WERI-Rb-1 (cell line): ENCODE measurements at regions not wholly inside any gene's neighbourhood (a gene's known extent, or its start where the extent isn't known, plus 50 kb on each side); places are given as distances from the start of the nearest gene placed in this dataset.

Experiments used
- DNase-seq: peaks from one replicate; pipeline ENCODE4 v3.0.0-alpha.2; 2020
- H3K27ac ChIP-seq: fragments of 250-450 bp; sonication (Bioruptor Pico); 2 replicates; pipeline ENCODE4 v1.5.1; 2020; ENCODE audit warnings: mild to moderate bottlenecking, moderate library complexity
- H3K27me3 ChIP-seq: fragments of 250-450 bp; sonication (Bioruptor Pico); 2 replicates; pipeline ENCODE4 v1.5.1; 2021; ENCODE audit warnings: mild to moderate bottlenecking, low read depth, moderate library complexity; ENCODE audit not compliant: insufficient read depth, severe bottlenecking
- H3K36me3 ChIP-seq: fragments of 250-450 bp; sonication (Bioruptor Pico); 2 replicates; pipeline ENCODE4 v1.5.1; 2020; ENCODE audit warnings: mild to moderate bottlenecking, moderate library complexity
- H3K4me3 ChIP-seq: 2 replicates; pipeline ENCODE4 v1.5.1; 2011; ENCODE audit warnings: low read depth, mild to moderate bottlenecking, control low read depth, low read length
- H3K9me3 ChIP-seq: fragments of 250-450 bp; sonication (Bioruptor Pico); 2 replicates; pipeline ENCODE4 v1.5.1; 2021; ENCODE audit warnings: mild to moderate bottlenecking, moderate library complexity; ENCODE audit not compliant: severe bottlenecking
- TF ChIP-seq, protein P1 (sequence below): IDR thresholded peaks from 2 replicates; pipeline ENCODE4 v1.5.1; 2011; ENCODE audit warnings: low read depth, mild to moderate bottlenecking, control low read depth, inconsistent platforms, low read length

DNA sequence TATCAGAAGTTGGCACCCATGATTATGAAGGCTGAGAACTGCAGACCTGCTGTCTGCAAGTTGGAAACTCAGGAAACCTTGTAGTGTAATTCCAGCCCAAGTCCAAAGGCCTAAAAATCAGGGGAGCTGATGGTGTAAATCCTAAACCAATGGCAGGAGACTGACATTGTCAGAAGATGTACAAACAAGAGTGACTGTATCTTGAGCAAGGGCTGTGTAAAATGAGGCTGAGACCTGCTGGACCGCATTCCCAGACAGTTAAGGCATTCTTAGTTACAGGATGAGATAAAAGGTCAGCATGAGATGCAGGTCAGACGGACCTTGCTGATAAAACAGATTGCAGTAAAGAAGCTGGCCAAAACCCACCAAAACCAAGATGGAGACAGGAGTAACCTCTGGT lies 147.7 kb downstream of the COG6 start:
- H3K27me3 ChIP-seq, result no peaks in the 10 kb centered on the region
- DNase-seq, result no peak
- H3K4me3 ChIP-seq, result no peak overlapping the region
- TF ChIP-seq, protein P1, sequence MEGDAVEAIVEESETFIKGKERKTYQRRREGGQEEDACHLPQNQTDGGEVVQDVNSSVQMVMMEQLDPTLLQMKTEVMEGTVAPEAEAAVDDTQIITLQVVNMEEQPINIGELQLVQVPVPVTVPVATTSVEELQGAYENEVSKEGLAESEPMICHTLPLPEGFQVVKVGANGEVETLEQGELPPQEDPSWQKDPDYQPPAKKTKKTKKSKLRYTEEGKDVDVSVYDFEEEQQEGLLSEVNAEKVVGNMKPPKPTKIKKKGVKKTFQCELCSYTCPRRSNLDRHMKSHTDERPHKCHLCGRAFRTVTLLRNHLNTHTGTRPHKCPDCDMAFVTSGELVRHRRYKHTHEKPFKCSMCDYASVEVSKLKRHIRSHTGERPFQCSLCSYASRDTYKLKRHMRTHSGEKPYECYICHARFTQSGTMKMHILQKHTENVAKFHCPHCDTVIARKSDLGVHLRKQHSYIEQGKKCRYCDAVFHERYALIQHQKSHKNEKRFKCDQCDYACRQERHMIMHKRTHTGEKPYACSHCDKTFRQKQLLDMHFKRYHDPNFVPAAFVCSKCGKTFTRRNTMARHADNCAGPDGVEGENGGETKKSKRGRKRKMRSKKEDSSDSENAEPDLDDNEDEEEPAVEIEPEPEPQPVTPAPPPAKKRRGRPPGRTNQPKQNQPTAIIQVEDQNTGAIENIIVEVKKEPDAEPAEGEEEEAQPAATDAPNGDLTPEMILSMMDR, result no peak
- no peaks in the 10 kb centered on the region for H3K36me3 ChIP-seq
- no peak overlapping the region for H3K27ac ChIP-seq
- H3K9me3 ChIP-seq, result no peaks in the 10 kb centered on the region

DNA sequence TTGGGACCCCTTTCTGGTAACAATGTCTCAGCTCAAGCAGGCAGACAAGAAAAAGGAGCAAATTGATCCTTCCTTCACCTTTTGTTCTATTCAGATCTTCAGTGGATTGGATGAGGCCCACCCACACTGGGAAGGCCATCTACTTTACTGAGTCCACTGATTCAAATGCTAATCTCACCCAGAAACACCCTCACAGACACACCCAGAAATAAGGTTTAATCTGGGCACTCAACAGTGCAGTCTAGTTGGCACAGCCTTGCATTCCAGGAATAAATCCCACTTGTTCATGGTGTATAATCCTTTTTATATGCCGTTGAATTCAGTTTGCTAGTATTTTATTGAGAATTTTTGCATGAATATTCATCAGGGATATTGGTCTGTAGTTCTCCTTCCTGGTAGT lies 148.4 kb downstream of the COG6 start:
- DNase-seq, result no peak
- H3K27ac ChIP-seq, result no peak overlapping the region
- no peaks in the 10 kb centered on the region for H3K27me3 ChIP-seq
- H3K9me3 ChIP-seq, result no peaks in the 10 kb centered on the region
- no peak overlapping the region for H3K4me3 ChIP-seq
- H3K36me3 ChIP-seq, result no peaks in the 10 kb centered on the region
- TF ChIP-seq, protein P1, result no peak

DNA sequence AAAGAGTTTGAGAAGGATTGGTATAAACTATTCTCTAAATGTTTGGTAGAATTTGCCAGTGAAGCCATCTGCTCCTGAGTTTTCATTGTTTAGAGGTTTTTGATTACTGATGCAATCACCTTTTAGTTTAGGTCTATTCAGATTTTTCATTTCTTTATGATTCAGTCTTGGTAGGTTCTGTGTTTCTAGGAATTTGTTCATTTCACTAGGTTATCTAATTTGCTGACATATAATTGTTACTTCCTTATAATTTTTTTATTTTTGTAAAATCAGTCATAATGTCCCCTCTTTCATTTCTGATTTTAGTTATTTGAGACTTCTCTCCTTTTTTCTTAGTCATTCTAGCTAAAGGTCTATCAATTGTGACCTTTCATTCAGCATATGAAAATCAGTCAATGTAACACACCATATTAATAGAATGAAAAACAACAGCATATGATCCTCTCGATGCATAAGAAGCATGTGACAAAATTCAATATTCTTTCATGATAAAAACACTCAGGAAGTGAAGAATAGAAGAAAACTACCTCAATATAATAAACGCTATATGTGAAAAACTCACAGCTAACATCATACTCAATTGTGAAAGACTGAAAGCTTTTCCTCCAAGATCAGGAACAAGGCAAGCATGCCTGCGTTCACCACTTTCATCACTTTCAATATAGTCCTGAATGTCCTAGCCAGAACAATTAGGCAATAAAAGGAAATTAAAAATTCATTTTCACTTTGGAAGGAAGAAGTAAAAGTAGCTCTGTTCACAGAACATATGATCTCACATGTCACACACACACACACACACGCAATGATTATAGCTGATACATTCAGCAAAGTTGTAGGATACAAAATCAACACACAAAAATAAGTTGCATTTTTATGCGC lies 149.1 kb downstream of the COG6 start:
- DNase-seq, result no peak
- no peaks in the 10 kb centered on the region for H3K27me3 ChIP-seq
- H3K27ac ChIP-seq, result no peak overlapping the region
- no peaks in the 10 kb centered on the region for H3K36me3 ChIP-seq
- H3K9me3 ChIP-seq, result no peaks in the 10 kb centered on the region
- TF ChIP-seq, protein P1, result no peak
- no peak overlapping the region for H3K4me3 ChIP-seq

DNA sequence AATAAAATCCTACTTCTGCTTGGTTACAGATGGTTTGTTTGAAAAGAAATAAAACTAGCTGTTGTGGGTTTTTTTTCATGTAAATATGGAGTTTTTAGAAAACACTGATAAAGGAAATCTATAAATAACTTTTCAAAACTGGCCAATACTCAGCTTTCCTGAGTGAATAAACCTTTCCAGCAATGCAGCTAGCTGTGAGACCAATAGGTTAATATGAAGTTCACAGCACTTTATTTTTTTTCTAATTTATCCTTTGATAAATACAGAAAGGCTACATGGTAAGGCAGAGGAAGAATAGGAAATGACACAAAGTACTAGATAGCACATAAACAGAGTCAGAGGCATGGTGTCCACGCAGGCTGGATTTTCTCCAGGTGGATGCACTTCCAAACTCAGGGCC lies 154.0 kb downstream of the COG6 start:
- H3K27ac ChIP-seq, result no peak overlapping the region
- H3K9me3 ChIP-seq, result no peaks in the 10 kb centered on the region
- H3K36me3 ChIP-seq, result no peaks in the 10 kb centered on the region
- no peaks in the 10 kb centered on the region for H3K27me3 ChIP-seq
- DNase-seq, result no peak
- H3K4me3 ChIP-seq, result no peak overlapping the region
- TF ChIP-seq, protein P1, result no peak

DNA sequence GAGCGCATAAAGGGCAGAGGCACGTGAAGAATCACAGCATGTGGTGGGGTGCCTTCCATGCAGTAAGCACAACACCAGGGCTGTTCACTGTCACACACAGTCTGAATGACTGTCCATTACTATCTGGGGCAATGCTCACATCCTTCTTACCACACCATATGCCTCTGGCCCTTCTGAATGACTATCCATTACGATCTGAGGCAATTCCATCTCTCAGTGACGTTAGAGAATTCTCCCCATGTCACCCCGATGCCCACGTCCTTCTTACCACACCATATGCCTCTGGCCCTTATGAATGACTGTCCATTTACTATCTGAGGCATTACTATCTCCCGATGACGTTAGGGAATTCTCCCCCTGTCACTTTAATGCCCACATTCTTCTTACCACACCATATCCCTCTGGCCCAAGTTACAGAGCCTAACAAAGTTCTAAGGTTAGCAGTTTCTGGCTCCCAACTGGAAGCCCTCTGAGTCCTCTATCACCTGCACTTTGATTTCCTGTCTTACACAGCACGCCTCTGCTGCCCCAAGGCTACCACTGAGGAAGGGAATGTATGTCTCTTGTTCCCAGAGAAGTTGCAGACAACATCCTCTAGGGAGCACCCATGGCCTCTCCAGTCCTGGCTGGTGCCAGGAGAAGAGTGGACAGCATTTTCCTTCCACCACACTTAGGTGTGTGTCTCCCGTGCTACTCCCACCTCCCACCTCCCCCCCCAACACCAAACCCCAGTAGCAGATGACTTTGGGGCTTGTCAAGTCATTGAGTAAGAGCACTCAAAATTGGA lies 154.8 kb downstream of the COG6 start:
- DNase-seq, result no peak
- TF ChIP-seq, protein P1, result no peak

More for the DNA sequence above, 154.8 kb downstream of the COG6 start:
- Histone ChIP-seq H3K36me3 (no peaks in the 10 kb centered on the region), H3K9me3 (no peaks in the 10 kb centered on the region), H3K4me3 (no peak overlapping the region), H3K27ac (no peak overlapping the region), H3K27me3 (no peaks in the 10 kb centered on the region)
